Colonic mucosa (tissue), 4 donors: ENCODE measurements at regions not wholly inside any gene's neighbourhood (a gene's known extent, or its start where the extent isn't known, plus 50 kb on each side); places are given as distances from the start of the nearest gene placed in this dataset.

Experiments
- DNase-seq: peaks from one replicate; pipeline ENCODE4 v3.0.0-alpha.2; 2020
- H3K27ac ChIP-seq: fragments of 200-600 bp; one replicate; pipeline ENCODE4 v1.8.0; 2021
- H3K27me3 ChIP-seq: fragments of 200-600 bp; one replicate; pipeline ENCODE4 v1.8.0; 2021
- H3K36me3 ChIP-seq: fragments of 200-600 bp; one replicate; pipeline ENCODE4 v1.8.0; 2021
- H3K4me1 ChIP-seq: fragments of 200-600 bp; one replicate; pipeline ENCODE4 v1.8.0; 2021; ENCODE audit warnings: mild to moderate bottlenecking
- H3K4me3 ChIP-seq: fragments of 200-600 bp; one replicate; pipeline ENCODE4 v1.8.0; 2021
- H3K9ac ChIP-seq, 2 donors: one replicate each; pipeline ENCODE4 v1.7.0; 2013; ENCODE audit warnings: control low read depth in 2 of 2, low read depth in 2 of 2, low read length in 2 of 2
- H3K9me3 ChIP-seq: fragments of 200-600 bp; one replicate; pipeline ENCODE4 v1.8.0; 2021
- intact Hi-C: fragments of 100-400 bp; cut with DNase I; formaldehyde crosslinking; loops from one replicate; pipeline ENCODE4 v1.14.1; 2022
- TF ChIP-seq, protein P1 (sequence below): fragments of 200-600 bp; IDR thresholded peaks from one replicate; pipeline ENCODE4 v1.8.0; 2022; ENCODE audit warnings: antibody characterized with exemption, mild to moderate bottlenecking
- donor health status: healthy.
- donor health status: DM: no; HTN: no; CAD: no.
- donor health status: DM: no; HTN: no; CAD: no.

DNA sequence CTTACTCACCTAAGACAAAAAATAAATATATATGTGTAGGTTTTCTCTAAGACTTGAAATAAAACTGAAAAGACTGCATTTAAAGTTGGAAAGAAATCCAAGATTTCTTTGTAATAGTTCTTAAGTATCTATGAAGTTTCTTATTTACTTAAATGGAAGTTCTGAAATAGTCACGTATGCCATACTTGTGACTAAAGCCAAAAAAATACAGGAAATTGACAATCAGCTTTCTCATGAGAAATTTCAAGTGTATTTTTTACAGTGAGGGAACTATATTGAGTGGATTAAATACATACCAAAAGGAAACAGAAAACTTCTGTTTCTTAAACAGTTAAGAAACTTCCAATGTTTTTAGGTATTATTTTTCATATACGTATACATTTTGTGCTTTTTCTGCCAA is 188.1 kb downstream of the DPY19L2 start:
- TF ChIP-seq, protein P1, sequence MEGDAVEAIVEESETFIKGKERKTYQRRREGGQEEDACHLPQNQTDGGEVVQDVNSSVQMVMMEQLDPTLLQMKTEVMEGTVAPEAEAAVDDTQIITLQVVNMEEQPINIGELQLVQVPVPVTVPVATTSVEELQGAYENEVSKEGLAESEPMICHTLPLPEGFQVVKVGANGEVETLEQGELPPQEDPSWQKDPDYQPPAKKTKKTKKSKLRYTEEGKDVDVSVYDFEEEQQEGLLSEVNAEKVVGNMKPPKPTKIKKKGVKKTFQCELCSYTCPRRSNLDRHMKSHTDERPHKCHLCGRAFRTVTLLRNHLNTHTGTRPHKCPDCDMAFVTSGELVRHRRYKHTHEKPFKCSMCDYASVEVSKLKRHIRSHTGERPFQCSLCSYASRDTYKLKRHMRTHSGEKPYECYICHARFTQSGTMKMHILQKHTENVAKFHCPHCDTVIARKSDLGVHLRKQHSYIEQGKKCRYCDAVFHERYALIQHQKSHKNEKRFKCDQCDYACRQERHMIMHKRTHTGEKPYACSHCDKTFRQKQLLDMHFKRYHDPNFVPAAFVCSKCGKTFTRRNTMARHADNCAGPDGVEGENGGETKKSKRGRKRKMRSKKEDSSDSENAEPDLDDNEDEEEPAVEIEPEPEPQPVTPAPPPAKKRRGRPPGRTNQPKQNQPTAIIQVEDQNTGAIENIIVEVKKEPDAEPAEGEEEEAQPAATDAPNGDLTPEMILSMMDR: no peak
- Histone ChIP-seq H3K9me3 (no peaks in the 10 kb centered on the region), H3K9ac (no peak overlapping the region), H3K36me3 (no peaks in the 10 kb centered on the region), H3K27me3 (no peaks in the 10 kb centered on the region), H3K4me3 (no peak overlapping the region), H3K27ac (no peak overlapping the region), H3K4me1 (no peaks in the 10 kb centered on the region)
- no peak for DNase-seq
- intact Hi-C loops: no loop called here

- Histone ChIP-seq H3K27ac (no peak overlapping the region), H3K4me3 (no peak overlapping the region), H3K36me3 (no peaks in the 10 kb centered on the region), H3K4me1 (no peaks in the 10 kb centered on the region), H3K9me3 (no peaks in the 10 kb centered on the region), H3K27me3 (no peaks in the 10 kb centered on the region), H3K9ac (no peak overlapping the region)
- TF ChIP-seq, protein P1: no peak
- no peak for DNase-seq
- intact Hi-C loops: no loop called here
Measured at GRCh38 chr12:63470161-63470560, 198.1 kb downstream of the DPY19L2 start.

DNA sequence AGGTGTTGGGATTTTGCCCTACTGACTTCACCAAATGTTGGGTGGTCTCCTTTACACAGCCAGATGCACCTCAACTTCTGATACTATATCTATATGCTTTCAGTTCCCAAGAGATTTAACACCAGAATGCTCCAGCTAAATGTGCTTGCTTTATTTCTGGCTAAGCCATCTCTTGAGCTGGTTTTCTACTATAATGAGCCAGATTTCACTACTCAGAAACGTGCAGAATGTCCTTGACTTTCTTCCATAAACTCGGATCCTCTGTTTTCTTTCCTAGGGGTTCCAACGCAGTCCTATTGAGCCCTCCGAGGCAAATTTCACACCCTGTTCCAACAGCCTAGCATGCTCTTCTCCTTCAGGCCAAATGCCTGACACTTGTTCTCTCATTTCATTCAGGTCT is 200.3 kb downstream of the DPY19L2 start:
- Histone ChIP-seq H3K27me3 (no peaks in the 10 kb centered on the region), H3K36me3 (no peaks in the 10 kb centered on the region), H3K4me1 (no peaks in the 10 kb centered on the region), H3K27ac (no peak overlapping the region), H3K9ac (no peak overlapping the region), H3K9me3 (no peaks in the 10 kb centered on the region), H3K4me3 (no peak overlapping the region)
- no peak for DNase-seq
- intact Hi-C loops: no loop called here
- TF ChIP-seq, protein P1: no peak

- TF ChIP-seq, protein P1: no peak
- Histone ChIP-seq H3K36me3 (no peaks in the 10 kb centered on the region), H3K4me3 (no peak overlapping the region), H3K4me1 (no peaks in the 10 kb centered on the region), H3K27me3 (no peaks in the 10 kb centered on the region), H3K27ac (no peak overlapping the region), H3K9ac (no peak overlapping the region), H3K9me3 (no peaks in the 10 kb centered on the region)
- intact Hi-C loops: no loop called here
- no peak for DNase-seq
Measured at GRCh38 chr12:63457857-63458256, 210.4 kb downstream of the DPY19L2 start.

- intact Hi-C loops: no loop called here
- H3K9me3 ChIP-seq: no peaks in the 10 kb centered on the region
- H3K9ac ChIP-seq: no peak overlapping the region
- DNase-seq: no peak
- H3K4me1 ChIP-seq: no peaks in the 10 kb centered on the region
- TF ChIP-seq, protein P1: no peak
- H3K27ac ChIP-seq: no peak overlapping the region
- H3K27me3 ChIP-seq: no peaks in the 10 kb centered on the region
- no peak overlapping the region for H3K4me3 ChIP-seq
- no peaks in the 10 kb centered on the region for H3K36me3 ChIP-seq
Measured at GRCh38 chr12:63457428-63457827, 210.9 kb downstream of the DPY19L2 start.

DNA sequence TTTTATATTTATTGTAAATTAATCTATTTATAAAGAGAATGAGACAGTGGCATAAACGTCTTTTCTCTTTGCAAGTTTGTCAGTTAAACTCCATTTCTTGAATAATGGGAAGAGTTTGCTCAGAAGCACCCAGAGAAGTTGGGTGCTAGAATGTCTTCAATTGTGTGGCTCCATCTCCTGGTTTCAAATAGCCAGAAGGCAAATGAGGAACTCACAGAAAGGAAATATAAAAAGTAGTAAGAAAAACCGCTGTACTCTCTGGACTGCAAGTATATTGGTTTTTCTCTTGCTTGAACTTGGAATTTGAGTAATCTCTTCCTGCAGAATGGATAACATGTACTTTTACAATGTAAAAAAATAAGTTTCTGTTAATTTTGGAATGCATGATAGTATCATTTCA is 217.5 kb downstream of the DPY19L2 start:
- intact Hi-C loops: no loop called here
- Histone ChIP-seq H3K4me3 (no peak overlapping the region), H3K9me3 (no peaks in the 10 kb centered on the region), H3K4me1 (no peaks in the 10 kb centered on the region), H3K9ac (no peak overlapping the region), H3K27ac (no peak overlapping the region), H3K36me3 (no peaks in the 10 kb centered on the region), H3K27me3 (no peaks in the 10 kb centered on the region)
- no peak for DNase-seq
- TF ChIP-seq, protein P1: no peak
